WERI-Rb-1 (cell line): ENCODE measurements at regions not wholly inside any gene's neighbourhood (a gene's known extent, or its start where the extent isn't known, plus 50 kb on each side); places are given as distances from the start of the nearest gene placed in this dataset.

Experiments used
- DNase-seq: peaks from one replicate; pipeline ENCODE4 v3.0.0-alpha.2; 2020
- H3K27ac ChIP-seq: fragments of 250-450 bp; sonication (Bioruptor Pico); 2 replicates; pipeline ENCODE4 v1.5.1; 2020; ENCODE audit warnings: mild to moderate bottlenecking, moderate library complexity
- H3K27me3 ChIP-seq: fragments of 250-450 bp; sonication (Bioruptor Pico); 2 replicates; pipeline ENCODE4 v1.5.1; 2021; ENCODE audit warnings: mild to moderate bottlenecking, low read depth, moderate library complexity; ENCODE audit not compliant: insufficient read depth, severe bottlenecking
- H3K36me3 ChIP-seq: fragments of 250-450 bp; sonication (Bioruptor Pico); 2 replicates; pipeline ENCODE4 v1.5.1; 2020; ENCODE audit warnings: mild to moderate bottlenecking, moderate library complexity
- H3K4me3 ChIP-seq: 2 replicates; pipeline ENCODE4 v1.5.1; 2011; ENCODE audit warnings: low read depth, mild to moderate bottlenecking, control low read depth, low read length
- H3K9me3 ChIP-seq: fragments of 250-450 bp; sonication (Bioruptor Pico); 2 replicates; pipeline ENCODE4 v1.5.1; 2021; ENCODE audit warnings: mild to moderate bottlenecking, moderate library complexity; ENCODE audit not compliant: severe bottlenecking
- TF ChIP-seq, protein P1 (sequence below): IDR thresholded peaks from 2 replicates; pipeline ENCODE4 v1.5.1; 2011; ENCODE audit warnings: low read depth, mild to moderate bottlenecking, control low read depth, inconsistent platforms, low read length

GRCh38 chr16:8251727-8252126, 338.6 kb downstream of the TMEM114 start:
- H3K9me3 ChIP-seq: no peaks in the 10 kb centered on the region
- no peak for DNase-seq
- TF ChIP-seq, protein P1, sequence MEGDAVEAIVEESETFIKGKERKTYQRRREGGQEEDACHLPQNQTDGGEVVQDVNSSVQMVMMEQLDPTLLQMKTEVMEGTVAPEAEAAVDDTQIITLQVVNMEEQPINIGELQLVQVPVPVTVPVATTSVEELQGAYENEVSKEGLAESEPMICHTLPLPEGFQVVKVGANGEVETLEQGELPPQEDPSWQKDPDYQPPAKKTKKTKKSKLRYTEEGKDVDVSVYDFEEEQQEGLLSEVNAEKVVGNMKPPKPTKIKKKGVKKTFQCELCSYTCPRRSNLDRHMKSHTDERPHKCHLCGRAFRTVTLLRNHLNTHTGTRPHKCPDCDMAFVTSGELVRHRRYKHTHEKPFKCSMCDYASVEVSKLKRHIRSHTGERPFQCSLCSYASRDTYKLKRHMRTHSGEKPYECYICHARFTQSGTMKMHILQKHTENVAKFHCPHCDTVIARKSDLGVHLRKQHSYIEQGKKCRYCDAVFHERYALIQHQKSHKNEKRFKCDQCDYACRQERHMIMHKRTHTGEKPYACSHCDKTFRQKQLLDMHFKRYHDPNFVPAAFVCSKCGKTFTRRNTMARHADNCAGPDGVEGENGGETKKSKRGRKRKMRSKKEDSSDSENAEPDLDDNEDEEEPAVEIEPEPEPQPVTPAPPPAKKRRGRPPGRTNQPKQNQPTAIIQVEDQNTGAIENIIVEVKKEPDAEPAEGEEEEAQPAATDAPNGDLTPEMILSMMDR: no peak
- no peaks in the 10 kb centered on the region for H3K36me3 ChIP-seq
- no peak overlapping the region for H3K27ac ChIP-seq
- peaks cover 49% of the 10 kb centered on the region for H3K27me3 ChIP-seq
- H3K4me3 ChIP-seq: no peak overlapping the region

GRCh38 chr16:8251298-8251697, 339.0 kb downstream of the TMEM114 start:
- no peaks in the 10 kb centered on the region for H3K9me3 ChIP-seq
- no peak overlapping the region for H3K27ac ChIP-seq
- peaks cover 46% of the 10 kb centered on the region for H3K27me3 ChIP-seq
- no peak for DNase-seq
- no peaks in the 10 kb centered on the region for H3K36me3 ChIP-seq
- TF ChIP-seq, protein P1: no peak
- H3K4me3 ChIP-seq: no peak overlapping the region

DNA sequence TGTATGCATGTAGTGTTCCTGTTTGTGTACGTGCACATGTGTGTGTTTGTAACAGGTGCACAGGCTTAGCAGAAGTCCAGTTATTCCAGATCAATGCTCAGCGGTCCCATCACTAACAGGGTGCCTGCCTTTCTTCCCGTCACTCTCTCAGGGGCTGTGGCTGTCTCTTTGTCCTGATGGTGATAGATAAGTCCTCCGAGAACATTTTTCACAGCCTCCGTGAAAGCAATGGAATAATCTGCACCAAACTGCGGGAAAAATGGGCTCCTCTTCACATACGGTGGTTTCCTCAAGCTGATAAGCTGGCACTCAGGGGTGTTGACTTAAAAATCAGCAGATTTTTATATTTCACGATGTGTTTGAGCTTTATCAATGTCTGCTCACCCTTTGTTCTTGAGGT, 342.3 kb downstream of the TMEM114 start:
- H3K27ac ChIP-seq: no peak overlapping the region
- H3K27me3 ChIP-seq: peaks cover 55% of the 10 kb centered on the region
- H3K36me3 ChIP-seq: no peaks in the 10 kb centered on the region
- DNase-seq: no peak
- H3K9me3 ChIP-seq: no peaks in the 10 kb centered on the region
- H3K4me3 ChIP-seq: no peak overlapping the region
- TF ChIP-seq, protein P1: no peak

DNA sequence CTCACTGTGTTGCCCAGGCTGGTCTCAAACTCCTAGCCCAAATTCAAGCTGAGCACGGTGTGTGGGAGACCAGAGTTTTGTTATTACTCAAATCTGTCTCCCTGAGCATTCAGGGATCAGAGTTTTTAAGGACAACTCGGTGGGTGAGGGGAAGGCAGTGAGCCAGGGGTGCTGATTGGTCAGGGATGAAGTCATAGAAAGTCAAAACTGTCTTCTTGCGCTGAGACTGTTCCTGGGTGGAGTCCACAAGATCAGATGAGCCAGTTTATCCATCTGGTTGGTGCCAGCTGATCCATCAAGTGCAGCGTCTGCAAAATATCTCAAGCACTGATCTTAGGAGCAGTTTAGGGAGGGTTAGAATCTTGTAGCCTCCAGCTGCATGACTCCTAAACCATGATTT, 346.3 kb downstream of the TMEM114 start:
- TF ChIP-seq, protein P1: no peak
- H3K4me3 ChIP-seq: no peak overlapping the region

GRCh38 chr16:8241408-8241807, 348.9 kb downstream of the TMEM114 start:
- DNase-seq: no peak
- TF ChIP-seq, protein P1: no peak
- no peaks in the 10 kb centered on the region for H3K9me3 ChIP-seq

More for the DNA sequence above, 346.3 kb downstream of the TMEM114 start:
- Histone ChIP-seq H3K36me3 (no peaks in the 10 kb centered on the region), H3K27ac (no peak overlapping the region), H3K27me3 (peaks cover 56% of the 10 kb centered on the region), H3K9me3 (no peaks in the 10 kb centered on the region)
- no peak for DNase-seq

GRCh38 chr16:8239443-8239842, 350.9 kb downstream of the TMEM114 start:
- Histone ChIP-seq H3K27ac (no peak overlapping the region), H3K4me3 (no peak overlapping the region)
- no peak for DNase-seq

More at GRCh38 chr16:8241408-8241807, 348.9 kb downstream of the TMEM114 start:
- H3K4me3 ChIP-seq: no peak overlapping the region
- no peaks in the 10 kb centered on the region for H3K36me3 ChIP-seq
- peaks cover 53% of the 10 kb centered on the region for H3K27me3 ChIP-seq
- no peak overlapping the region for H3K27ac ChIP-seq

More at GRCh38 chr16:8239443-8239842, 350.9 kb downstream of the TMEM114 start:
- TF ChIP-seq, protein P1: no peak
- H3K9me3 ChIP-seq: no peaks in the 10 kb centered on the region
- no peaks in the 10 kb centered on the region for H3K36me3 ChIP-seq
- H3K27me3 ChIP-seq: peaks cover 41% of the 10 kb centered on the region
